HUES64 (cell line): ENCODE measurements at regions not wholly inside any gene's neighbourhood (a gene's known extent, or its start where the extent isn't known, plus 50 kb on each side); places are given as distances from the start of the nearest gene placed in this dataset.
"Not testable (repeated sequence)": the region's sequence is repeated elsewhere in the genome, so short reads cannot be mapped to it uniquely, and the experiment has no call there.

ENCODE experiments used
- H3K27ac ChIP-seq: 2 replicates; pipeline ENCODE4 v1.7.0; 2013; ENCODE audit warnings: low read depth, low read length, inconsistent platforms
- H3K27me3 ChIP-seq: 2 replicates; pipeline ENCODE4 v1.6.1; 2013; ENCODE audit warnings: mild to moderate bottlenecking, low read length; ENCODE audit not compliant: insufficient read depth
- H3K36me3 ChIP-seq: 2 replicates; pipeline ENCODE4 v1.6.1; 2013; ENCODE audit warnings: mild to moderate bottlenecking, low read length; ENCODE audit not compliant: insufficient read depth
- H3K4me1 ChIP-seq: 2 replicates; pipeline ENCODE4 v1.6.1; 2013; ENCODE audit warnings: mild to moderate bottlenecking, low read length, moderate library complexity; ENCODE audit not compliant: insufficient read depth
- H3K4me3 ChIP-seq: 2 replicates; pipeline ENCODE4 v1.5.1; 2013; ENCODE audit warnings: mild to moderate bottlenecking, low read length, moderate library complexity
- H3K9ac ChIP-seq: 2 replicates; pipeline ENCODE4 v1.6.1; 2013; ENCODE audit warnings: mild to moderate bottlenecking, low read depth, low read length
- H3K9me3 ChIP-seq: 2 replicates; pipeline ENCODE4 v1.6.1; 2013; ENCODE audit warnings: low read depth, low read length; ENCODE audit not compliant: insufficient read depth
- WGBS: fragments of 150-250, 120-280 bp; methylation state at CpG from one replicate; pipeline ENCODE4 v1.1.7; 2013; ENCODE audit warnings: missing lambda C conversion rate; 5-methylcytosine and 5-hydroxymethylcytosine counted together

DNA sequence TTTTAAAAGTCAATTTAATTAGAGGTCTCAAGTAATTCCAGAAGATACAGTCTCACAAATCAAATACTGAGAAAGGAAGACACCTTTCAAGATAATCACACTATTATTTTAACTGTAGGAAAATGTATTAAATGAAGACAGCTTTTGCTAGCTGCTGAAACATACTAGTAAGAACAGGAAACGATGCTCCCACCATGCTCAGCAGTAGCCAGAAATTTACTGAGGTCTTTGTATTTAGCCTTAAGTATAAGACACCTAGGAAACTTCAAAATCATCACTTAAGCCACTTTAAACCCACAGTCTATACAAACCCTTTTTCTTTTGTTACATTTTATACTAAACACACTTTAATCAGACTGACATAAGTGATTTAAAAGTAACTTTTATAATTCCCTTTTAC, 72.7 kb upstream of the NPIPB12 start:
- H3K36me3 ChIP-seq, H3K9me3 ChIP-seq, H3K27ac ChIP-seq, H3K4me1 ChIP-seq, H3K9ac ChIP-seq, H3K4me3 ChIP-seq, H3K27me3 ChIP-seq: not testable (repeated sequence)
- no CpG with 5 or more reads among the region's 1 CpG for WGBS

DNA sequence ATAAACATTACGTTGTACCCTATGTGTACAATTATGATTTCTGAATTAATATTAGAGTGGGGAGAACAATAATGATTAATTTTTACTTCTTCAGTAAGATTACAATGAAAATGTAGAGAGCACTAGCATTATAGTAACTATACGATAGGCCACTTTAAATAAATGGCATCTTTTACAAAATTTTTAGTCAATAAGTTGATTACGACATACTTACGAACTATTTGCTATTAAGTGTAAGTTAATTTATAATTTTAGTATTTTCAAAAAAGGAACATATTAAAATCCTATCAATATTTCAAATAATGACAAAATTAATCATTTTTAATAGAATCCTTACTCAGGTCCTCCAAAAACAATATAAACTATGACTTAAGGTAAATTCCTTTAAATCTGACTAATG, 75.6 kb upstream of the NPIPB12 start:
- not testable (repeated sequence) for H3K27ac ChIP-seq, H3K9me3 ChIP-seq, H3K4me3 ChIP-seq, H3K27me3 ChIP-seq, H3K4me1 ChIP-seq, H3K9ac ChIP-seq, H3K36me3 ChIP-seq
- WGBS, result 100% methylated on average over 1 of the region's 4 CpGs

DNA sequence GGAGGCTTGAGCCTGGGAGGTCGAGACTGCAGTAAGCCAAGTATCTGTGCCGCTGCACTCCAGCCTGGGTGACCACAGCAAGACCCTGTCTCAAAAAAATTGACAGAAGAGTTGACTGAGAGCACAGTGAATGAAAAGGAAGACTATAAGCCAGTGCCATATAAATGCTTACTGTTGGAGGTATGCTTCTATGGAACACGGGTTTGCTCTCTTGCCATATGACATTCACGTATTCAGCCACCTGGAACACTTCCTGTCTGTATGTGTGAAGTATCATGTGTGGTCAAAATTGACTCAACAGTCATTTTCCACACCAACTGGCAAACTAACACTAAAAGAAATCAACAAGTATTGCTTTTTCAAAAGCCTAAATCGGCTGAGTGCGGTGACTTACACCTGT, 71.1 kb upstream of the SPN start:
- WGBS, result 96% methylated on average over 2 of the region's 6 CpGs
- not testable (repeated sequence) for H3K4me1 ChIP-seq, H3K9me3 ChIP-seq, H3K27ac ChIP-seq, H3K9ac ChIP-seq, H3K4me3 ChIP-seq, H3K27me3 ChIP-seq, H3K36me3 ChIP-seq

DNA sequence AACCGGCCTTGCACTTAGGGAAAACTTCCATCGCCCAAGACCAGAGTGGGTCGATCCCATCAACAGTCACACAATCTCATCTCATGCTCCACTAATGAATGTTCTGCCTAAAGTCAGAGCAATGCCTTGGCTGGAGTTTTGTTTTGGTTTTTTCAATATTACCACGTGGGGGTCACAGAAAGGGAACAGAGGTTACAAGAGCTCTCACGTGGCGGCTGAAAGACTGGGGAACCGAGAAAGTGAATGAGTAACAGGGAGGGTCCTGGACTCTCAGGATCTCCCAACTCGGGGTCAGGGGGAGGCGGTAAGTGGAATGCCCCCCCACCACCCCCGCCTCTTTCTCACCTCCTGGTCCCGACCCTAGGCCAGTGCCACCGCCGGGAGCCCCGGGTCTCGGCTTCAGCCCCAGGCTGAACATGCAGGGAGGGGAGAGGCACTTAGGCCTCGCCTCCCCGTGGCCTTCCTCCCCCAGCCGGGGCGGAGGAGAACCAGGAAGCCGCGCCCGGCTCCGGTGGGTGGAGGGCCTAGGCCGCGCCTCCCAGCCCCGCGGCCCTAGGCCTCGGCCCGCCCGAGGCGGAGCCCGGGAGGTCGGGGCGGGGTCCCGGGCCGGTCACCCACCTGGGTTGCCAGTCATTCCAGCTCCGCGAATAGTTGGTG, 68.7 kb upstream of the SPN start:
- WGBS, result 0% methylated on average over 4 of the region's 38 CpGs
- peak overlapping the region; percentile 92; the same call in 1 of the 2 replicates for H3K9ac ChIP-seq

DNA sequence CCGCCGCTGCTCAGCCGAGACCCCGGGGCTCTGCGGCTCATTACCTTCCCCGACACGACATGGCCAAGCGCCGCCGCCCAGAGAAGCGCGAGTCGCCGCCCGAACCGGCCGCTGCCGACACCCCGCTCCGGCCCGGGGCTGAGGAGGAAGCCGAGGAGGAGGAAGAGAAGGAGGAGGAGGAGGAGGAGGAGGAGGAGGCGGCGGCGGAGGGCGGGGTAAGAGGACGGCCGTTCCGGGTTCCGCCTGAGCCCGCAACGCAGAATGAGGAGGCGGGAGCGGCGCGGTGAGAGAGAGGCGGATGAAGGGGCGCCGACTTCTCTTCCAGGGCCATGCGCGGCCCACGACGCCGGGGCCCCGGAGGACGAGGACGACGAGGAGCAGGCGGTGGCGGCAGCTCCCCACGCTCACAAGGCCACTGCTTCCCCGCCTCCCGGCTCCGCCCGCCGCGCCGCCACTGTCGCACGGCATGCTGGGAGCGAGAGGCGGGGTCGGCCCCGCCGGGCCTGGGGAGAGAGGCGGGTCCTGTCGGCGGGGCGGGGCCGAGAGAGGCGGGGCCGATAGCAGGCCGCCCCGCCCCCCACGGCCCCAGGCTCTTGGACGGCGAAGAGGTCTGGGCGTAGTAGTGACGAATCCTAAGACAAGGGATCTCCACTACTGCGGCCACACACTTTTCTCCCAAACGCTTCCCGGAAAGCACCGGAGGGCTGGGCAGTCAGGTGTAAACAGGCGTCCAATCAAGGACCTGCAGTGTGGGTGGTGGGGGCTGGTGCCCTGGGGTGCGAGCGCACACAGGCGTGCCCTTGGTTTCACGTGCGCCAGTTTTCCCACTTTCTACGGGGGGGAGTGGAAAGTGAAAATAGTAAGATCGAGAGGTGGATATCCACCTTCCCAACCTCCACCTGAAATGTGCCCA, 67.9 kb upstream of the SPN start:
- Histone ChIP-seq H3K4me3 (peak overlapping the region; percentile 89), H3K9ac (peak overlapping the region; percentile 92), H3K27ac (peak overlapping the region; percentile 91; the same call in 1 of the 2 replicates)
- H3K36me3 ChIP-seq, H3K4me1 ChIP-seq, H3K9me3 ChIP-seq, H3K27me3 ChIP-seq: not testable (repeated sequence)
- WGBS, result under 1% methylated on average over 85 of the region's 91 CpGs

More for the DNA sequence above, 68.7 kb upstream of the SPN start:
- not testable (repeated sequence) for H3K36me3 ChIP-seq, H3K27me3 ChIP-seq, H3K4me1 ChIP-seq, H3K9me3 ChIP-seq
- peak overlapping the region; percentile 91; the same call in 1 of the 2 replicates for H3K27ac ChIP-seq
- peak overlapping the region; percentile 89 for H3K4me3 ChIP-seq

DNA sequence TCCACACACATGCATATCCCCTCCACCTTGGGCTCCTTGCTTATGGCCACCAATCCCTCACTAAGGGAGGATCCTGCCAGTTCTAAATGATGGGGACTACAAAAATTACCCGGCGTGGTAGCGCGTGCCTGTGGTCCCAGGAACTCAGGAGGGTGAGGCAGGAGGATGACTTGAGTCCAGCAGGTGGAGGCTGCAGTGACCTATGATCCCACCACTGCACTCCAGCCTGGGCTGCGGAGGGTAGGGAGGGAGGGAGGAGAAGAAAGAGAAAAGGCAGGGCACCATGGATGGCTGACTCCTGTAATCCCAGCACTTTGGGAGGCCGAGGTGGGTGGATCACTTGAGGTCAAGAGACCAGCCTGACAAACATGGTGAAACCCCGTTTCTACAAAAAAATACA, 66.0 kb upstream of the SPN start:
- H3K36me3 ChIP-seq, H3K4me1 ChIP-seq, H3K4me3 ChIP-seq, H3K27ac ChIP-seq, H3K9me3 ChIP-seq, H3K9ac ChIP-seq, H3K27me3 ChIP-seq: not testable (repeated sequence)
- WGBS, result 97% methylated on average over 7 of the region's 7 CpGs

DNA sequence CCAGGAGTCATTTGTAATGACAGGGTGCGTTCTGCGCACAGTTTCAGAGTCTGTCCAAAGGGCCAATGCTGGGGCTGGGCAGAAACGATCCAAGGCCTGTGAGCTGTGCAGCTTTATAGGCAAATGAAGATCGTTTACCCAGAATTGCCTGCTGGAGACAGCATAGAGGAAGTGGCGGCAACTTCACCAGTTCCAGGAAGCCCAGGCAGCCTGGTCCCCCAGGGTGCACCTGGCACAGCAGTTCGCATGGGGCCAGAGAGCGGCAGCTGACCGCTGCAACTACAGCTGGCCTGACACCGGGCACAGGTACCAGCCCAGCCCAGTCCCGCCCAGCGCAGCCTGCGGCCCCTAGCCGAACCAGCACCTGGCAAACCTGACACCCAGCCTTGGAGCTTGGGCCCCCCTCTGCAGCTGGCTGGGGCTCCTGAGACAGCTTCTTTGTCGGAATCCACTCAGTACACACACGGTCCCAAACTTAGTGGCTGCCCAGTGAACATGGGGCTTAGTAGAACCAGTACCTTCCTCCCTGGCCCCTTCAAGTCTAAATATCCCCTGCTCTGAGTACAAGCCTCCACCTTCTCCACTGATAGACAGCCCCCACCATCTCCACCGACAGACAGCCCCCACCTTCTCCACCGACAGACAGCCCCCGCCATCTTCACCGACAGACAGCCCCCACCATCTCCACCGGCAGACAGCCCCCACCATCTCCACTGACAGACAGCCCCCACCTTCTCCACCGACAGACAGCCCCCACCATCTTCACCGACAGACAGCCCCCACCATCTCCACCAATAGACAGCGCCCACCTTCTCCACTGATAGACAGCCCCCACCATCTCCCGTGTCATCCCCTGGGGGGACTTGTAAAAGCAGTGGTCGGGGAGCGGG, 62.7 kb upstream of the SPN start:
- H3K27me3 ChIP-seq, H3K4me1 ChIP-seq, H3K4me3 ChIP-seq, H3K9ac ChIP-seq, H3K36me3 ChIP-seq, H3K27ac ChIP-seq, H3K9me3 ChIP-seq: not testable (repeated sequence)
- 93% methylated on average over 21 of the region's 26 CpGs for WGBS

DNA sequence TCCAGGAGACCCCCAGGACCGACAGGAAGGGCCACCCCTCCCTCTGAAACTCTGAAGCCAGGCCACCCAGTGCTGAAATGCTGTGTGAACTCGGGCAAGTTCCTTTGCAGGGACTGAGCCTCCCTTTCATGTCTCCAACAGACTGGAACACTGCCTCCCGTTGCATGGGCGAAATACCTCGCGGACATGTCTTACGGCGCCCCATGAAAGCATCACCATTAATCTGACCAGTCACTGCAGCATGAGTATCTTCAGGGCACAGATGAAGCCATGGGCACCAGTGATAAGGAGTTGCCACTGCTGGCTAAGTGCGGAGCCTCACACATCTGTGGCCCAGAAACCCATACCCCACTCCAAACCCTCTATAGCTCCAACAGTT, 60.8 kb upstream of the SPN start:
- H3K27ac ChIP-seq, H3K9ac ChIP-seq, H3K4me1 ChIP-seq, H3K36me3 ChIP-seq, H3K4me3 ChIP-seq, H3K9me3 ChIP-seq, H3K27me3 ChIP-seq: not testable (repeated sequence)
- WGBS, result 93% methylated on average over 9 of the region's 9 CpGs

DNA sequence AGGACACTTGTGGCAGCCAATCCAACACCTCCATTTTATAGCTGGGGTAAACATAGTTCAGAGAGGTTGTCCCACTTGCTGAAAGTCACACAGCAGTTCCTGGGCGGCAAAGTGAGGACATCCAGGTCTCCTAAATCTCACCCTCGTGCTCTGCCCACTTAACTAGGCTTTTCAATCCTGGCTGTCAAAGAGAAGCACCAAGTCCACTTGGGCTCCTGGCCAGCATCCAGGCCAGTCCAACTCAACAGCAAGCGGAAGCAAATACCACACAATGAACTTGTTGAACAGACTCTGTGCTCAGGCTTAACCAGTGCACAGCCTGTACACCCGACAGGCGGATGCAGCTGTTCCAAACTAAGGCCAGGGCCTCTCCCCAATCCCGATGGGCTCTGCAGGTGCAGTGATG, 60.4 kb upstream of the SPN start:
- not testable (repeated sequence) for H3K4me3 ChIP-seq, H3K9me3 ChIP-seq, H3K4me1 ChIP-seq, H3K27ac ChIP-seq, H3K9ac ChIP-seq, H3K36me3 ChIP-seq, H3K27me3 ChIP-seq
- WGBS, result 96% methylated on average over 6 of the region's 6 CpGs

DNA sequence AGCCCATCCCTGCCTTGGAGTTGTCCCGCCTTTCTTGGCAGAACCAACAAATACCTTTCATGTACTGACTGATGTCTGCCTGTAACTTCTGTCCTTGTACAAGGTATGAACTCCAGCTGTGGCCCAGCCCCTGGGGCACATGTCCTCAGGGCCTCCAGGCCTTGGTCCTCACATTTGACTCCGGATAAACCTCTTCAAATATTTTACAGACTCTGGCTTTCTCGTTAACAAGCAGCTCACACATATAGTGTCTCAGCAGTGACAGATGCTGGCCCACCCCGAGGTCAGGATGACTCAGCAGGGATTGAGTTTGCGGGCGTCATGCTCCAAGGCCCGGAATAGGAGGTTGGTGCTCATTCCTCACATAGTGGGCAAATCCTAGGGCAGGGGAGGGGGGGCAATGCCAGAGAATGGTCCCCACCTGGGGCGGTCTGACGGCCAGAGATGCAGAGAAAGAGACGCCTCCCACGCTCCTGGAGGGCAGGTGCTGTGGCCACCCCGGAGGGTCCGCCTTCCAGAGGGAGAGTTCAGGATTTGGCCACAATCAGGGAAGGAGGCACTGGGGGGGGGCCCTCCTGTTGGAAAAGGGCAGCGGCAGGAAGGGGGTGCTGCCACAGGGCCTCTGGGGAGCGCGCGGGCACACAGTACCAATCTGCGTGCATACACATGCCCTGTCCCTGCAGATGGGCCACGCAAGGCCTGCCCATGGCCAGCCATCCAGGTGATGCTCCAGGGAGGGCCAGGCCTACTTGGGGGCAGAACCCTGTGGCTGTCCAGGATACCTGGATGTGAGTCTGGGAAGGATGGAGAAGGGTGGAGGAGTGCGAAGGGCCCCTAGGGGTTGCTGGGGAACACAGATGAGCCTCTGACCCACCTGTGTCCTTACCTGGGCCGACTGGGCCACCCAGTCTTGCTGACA, 58.2 kb upstream of the SPN start:
- not testable (repeated sequence) for H3K27me3 ChIP-seq, H3K9ac ChIP-seq, H3K4me1 ChIP-seq, H3K9me3 ChIP-seq, H3K4me3 ChIP-seq, H3K36me3 ChIP-seq, H3K27ac ChIP-seq
- WGBS, result 91% methylated on average over 21 of the region's 21 CpGs
